ENCODE measurements at regions not wholly inside any gene's neighbourhood (a gene's known extent, or its start where the extent isn't known, plus 50 kb on each side); places are given as distances from the start of the nearest gene placed in this dataset.

DNA sequence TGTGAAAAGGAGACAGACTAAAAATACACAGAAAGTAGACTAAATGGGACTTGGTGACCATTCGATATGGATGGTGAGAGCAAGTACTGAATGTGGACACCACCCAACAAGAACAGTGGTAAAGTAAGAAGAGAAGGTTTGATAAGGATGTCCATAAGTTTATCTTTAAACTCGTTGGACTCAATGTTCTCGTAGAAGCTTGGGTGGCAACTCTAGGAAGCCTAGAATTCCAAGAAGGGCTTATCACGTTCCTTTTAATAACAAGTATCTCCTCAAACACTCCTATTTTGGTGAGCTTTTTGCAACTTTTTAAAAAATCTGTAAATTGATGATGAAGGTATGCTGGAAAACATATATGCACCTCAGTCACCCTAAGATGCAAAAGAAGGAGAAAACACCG, 108.6 kb upstream of the CDH6 start:
- Histone ChIP-seq H3K9ac (no peak overlapping the region), H3K4me3 (IDR thresholded peaks at IDR 0.05; ENCODE audit: insufficient read depth, low read depth, low read length) (no peak overlapping the region), H4K20me1 (ENCODE audit: insufficient read depth) (no peaks in the 10 kb centered on the region), H2AFZ (ENCODE audit: low read depth) (no peak overlapping the region), H3K79me2 (ENCODE audit: insufficient read depth, low read depth) (no peaks in the 10 kb centered on the region), H3K4me2 (no peak overlapping the region), H3K27ac (no peak overlapping the region), H3K27me3 (ENCODE audit: insufficient read depth, low read depth) (no peaks in the 10 kb centered on the region), H3K4me1 (ENCODE audit: low read depth, poor library complexity, severe bottlenecking) (no peaks in the 10 kb centered on the region), H3K36me3 (ENCODE audit: insufficient read depth) (no peaks in the 10 kb centered on the region)
- TF ChIP-seq, protein P1, sequence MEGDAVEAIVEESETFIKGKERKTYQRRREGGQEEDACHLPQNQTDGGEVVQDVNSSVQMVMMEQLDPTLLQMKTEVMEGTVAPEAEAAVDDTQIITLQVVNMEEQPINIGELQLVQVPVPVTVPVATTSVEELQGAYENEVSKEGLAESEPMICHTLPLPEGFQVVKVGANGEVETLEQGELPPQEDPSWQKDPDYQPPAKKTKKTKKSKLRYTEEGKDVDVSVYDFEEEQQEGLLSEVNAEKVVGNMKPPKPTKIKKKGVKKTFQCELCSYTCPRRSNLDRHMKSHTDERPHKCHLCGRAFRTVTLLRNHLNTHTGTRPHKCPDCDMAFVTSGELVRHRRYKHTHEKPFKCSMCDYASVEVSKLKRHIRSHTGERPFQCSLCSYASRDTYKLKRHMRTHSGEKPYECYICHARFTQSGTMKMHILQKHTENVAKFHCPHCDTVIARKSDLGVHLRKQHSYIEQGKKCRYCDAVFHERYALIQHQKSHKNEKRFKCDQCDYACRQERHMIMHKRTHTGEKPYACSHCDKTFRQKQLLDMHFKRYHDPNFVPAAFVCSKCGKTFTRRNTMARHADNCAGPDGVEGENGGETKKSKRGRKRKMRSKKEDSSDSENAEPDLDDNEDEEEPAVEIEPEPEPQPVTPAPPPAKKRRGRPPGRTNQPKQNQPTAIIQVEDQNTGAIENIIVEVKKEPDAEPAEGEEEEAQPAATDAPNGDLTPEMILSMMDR (conservative IDR thresholded peaks at IDR 0.05; ENCODE audit: low read depth, low read length) = no peak

GRCh38 chr5:31083364-31083763, 110.1 kb upstream of the CDH6 start:
- H3K4me3 ChIP-seq (IDR thresholded peaks at IDR 0.05; ENCODE audit: insufficient read depth, low read depth, low read length) = no peak overlapping the region
- TF ChIP-seq, protein P1 (conservative IDR thresholded peaks at IDR 0.05; ENCODE audit: low read depth, low read length) = no peak

DNA sequence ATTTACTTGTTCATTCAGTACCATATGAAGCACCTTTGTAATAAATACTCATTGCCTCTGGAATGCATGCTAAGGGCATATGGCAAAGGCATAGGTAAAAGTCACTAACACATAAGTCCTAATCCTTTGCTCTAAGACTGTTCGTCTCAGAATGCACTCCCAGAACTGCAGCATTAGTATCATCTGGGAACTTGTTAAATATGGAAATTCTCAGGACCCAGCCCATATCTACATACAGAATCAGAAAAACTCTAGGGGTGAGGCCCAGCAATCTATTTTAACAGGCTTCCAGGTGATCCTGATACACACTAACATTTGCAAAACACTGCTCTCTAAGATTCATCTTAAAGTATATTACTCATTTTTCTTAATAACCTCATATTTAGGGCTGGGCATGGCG, 113.8 kb upstream of the CDH6 start:
- Histone ChIP-seq H3K27ac (no peak overlapping the region), H3K9ac (no peak overlapping the region), H4K20me1 (ENCODE audit: insufficient read depth) (no peaks in the 10 kb centered on the region), H3K36me3 (ENCODE audit: insufficient read depth) (no peaks in the 10 kb centered on the region), H3K4me1 (ENCODE audit: low read depth, poor library complexity, severe bottlenecking) (no peaks in the 10 kb centered on the region), H3K4me3 (IDR thresholded peaks at IDR 0.05; ENCODE audit: insufficient read depth, low read depth, low read length) (no peak overlapping the region), H2AFZ (ENCODE audit: low read depth) (no peak overlapping the region), H3K27me3 (ENCODE audit: insufficient read depth, low read depth) (no peaks in the 10 kb centered on the region), H3K79me2 (ENCODE audit: insufficient read depth, low read depth) (no peaks in the 10 kb centered on the region), H3K4me2 (no peak overlapping the region)
- TF ChIP-seq, protein P1 (conservative IDR thresholded peaks at IDR 0.05; ENCODE audit: low read depth, low read length) = no peak

More at GRCh38 chr5:31083364-31083763, 110.1 kb upstream of the CDH6 start:
- Histone ChIP-seq H4K20me1 (ENCODE audit: insufficient read depth) (no peaks in the 10 kb centered on the region), H2AFZ (ENCODE audit: low read depth) (no peak overlapping the region), H3K27ac (no peak overlapping the region), H3K27me3 (ENCODE audit: insufficient read depth, low read depth) (no peaks in the 10 kb centered on the region), H3K4me1 (ENCODE audit: low read depth, poor library complexity, severe bottlenecking) (no peaks in the 10 kb centered on the region), H3K4me2 (no peak overlapping the region), H3K9ac (no peak overlapping the region), H3K36me3 (ENCODE audit: insufficient read depth) (no peaks in the 10 kb centered on the region), H3K79me2 (ENCODE audit: insufficient read depth, low read depth) (no peaks in the 10 kb centered on the region)

- Histone ChIP-seq H3K27me3 (ENCODE audit: insufficient read depth, low read depth) (no peaks in the 10 kb centered on the region), H3K4me1 (ENCODE audit: low read depth, poor library complexity, severe bottlenecking) (no peaks in the 10 kb centered on the region), H3K4me2 (no peak overlapping the region), H3K36me3 (ENCODE audit: insufficient read depth) (no peaks in the 10 kb centered on the region), H4K20me1 (ENCODE audit: insufficient read depth) (no peaks in the 10 kb centered on the region), H2AFZ (ENCODE audit: low read depth) (no peak overlapping the region), H3K9ac (no peak overlapping the region), H3K4me3 (IDR thresholded peaks at IDR 0.05; ENCODE audit: insufficient read depth, low read depth, low read length) (no peak overlapping the region), H3K79me2 (ENCODE audit: insufficient read depth, low read depth) (no peaks in the 10 kb centered on the region), H3K27ac (no peak overlapping the region)
- TF ChIP-seq, protein P1 (conservative IDR thresholded peaks at IDR 0.05; ENCODE audit: low read depth, low read length) = no peak
Observed at GRCh38 chr5:31078956-31079355, 114.5 kb upstream of the CDH6 start.
